ENCODE measurements at regions not wholly inside any gene's neighbourhood (a gene's known extent, or its start where the extent isn't known, plus 50 kb on each side); places are given as distances from the start of the nearest gene placed in this dataset.

GRCh38 chr2:116440104-116440653, 1374.3 kb upstream of the DDX18 start:
- no peak overlapping the region for H3K27ac ChIP-seq
- intact Hi-C loops (cut with DNase I; ENCODE audit: low total_unique reads) = no loop called here
- H3K36me3 ChIP-seq = no peaks in the 10 kb centered on the region
- TF ChIP-seq CTCF (IDR thresholded peaks at IDR 0.05) = no peak
- no peak for TF ChIP-seq POLR2A (IDR thresholded peaks at IDR 0.05)
- no peak for TF ChIP-seq POLR2AphosphoS5 (IDR thresholded peaks at IDR 0.05)
- H3K9me3 ChIP-seq = peaks cover 7 to 22% of the 10 kb centered on the region in 2 donors
- no peaks in the 10 kb centered on the region for H3K4me1 ChIP-seq
- no peak for DNase-seq (ENCODE audit: low spot score in 2 of 2)
- no peak overlapping the region for H3K4me3 ChIP-seq
- H3K27me3 ChIP-seq = no peaks in the 10 kb centered on the region

- no peaks in the 10 kb centered on the region for H3K36me3 ChIP-seq
- no peak for TF ChIP-seq POLR2A (IDR thresholded peaks at IDR 0.05)
- TF ChIP-seq POLR2AphosphoS5 (IDR thresholded peaks at IDR 0.05) = no peak
These were observed 1372.1 kb upstream of the DDX18 start for GRCh38 chr2:116442418-116442817.

GRCh38 chr2:116444256-116444872, 1370.1 kb upstream of the DDX18 start:
- DNase-seq (ENCODE audit: low spot score in 2 of 2) = no peak
- H3K27me3 ChIP-seq = no peaks in the 10 kb centered on the region
- H3K4me3 ChIP-seq = no peak overlapping the region
- no peak overlapping the region for H3K27ac ChIP-seq
- intact Hi-C loops (cut with DNase I; ENCODE audit: low total_unique reads) = no loop called here
- no peaks in the 10 kb centered on the region for H3K36me3 ChIP-seq
- H3K4me1 ChIP-seq = no peaks in the 10 kb centered on the region
- TF ChIP-seq CTCF (IDR thresholded peaks at IDR 0.05) (no peak), POLR2A (IDR thresholded peaks at IDR 0.05) (no peak), POLR2AphosphoS5 (IDR thresholded peaks at IDR 0.05) (no peak)
- H3K9me3 ChIP-seq = peaks cover 9 to 25% of the 10 kb centered on the region in 2 donors

More at GRCh38 chr2:116442418-116442817, 1372.1 kb upstream of the DDX18 start:
- intact Hi-C loops (cut with DNase I; ENCODE audit: low total_unique reads) = no loop called here
- Histone ChIP-seq H3K4me1 (no peaks in the 10 kb centered on the region), H3K4me3 (no peak overlapping the region), H3K27me3 (no peaks in the 10 kb centered on the region), H3K27ac (no peak overlapping the region), H3K9me3 (peaks cover 9 to 25% of the 10 kb centered on the region in 2 donors)
- DNase-seq (ENCODE audit: low spot score in 2 of 2) = no peak

- TF ChIP-seq CTCF (IDR thresholded peaks at IDR 0.05) (no peak), POLR2A (IDR thresholded peaks at IDR 0.05) (no peak), POLR2AphosphoS5 (IDR thresholded peaks at IDR 0.05) (no peak)
These were observed 1363.5 kb upstream of the DDX18 start for GRCh38 chr2:116450990-116451389.

GRCh38 chr2:116452651-116453050, 1361.8 kb upstream of the DDX18 start:
- TF ChIP-seq CTCF (IDR thresholded peaks at IDR 0.05) (no peak), POLR2AphosphoS5 (IDR thresholded peaks at IDR 0.05) (no peak), POLR2A (IDR thresholded peaks at IDR 0.05) (no peak)
- no peaks in the 10 kb centered on the region for H3K36me3 ChIP-seq
- no peak for DNase-seq (ENCODE audit: low spot score in 2 of 2)
- H3K27me3 ChIP-seq = no peaks in the 10 kb centered on the region
- intact Hi-C loops (cut with DNase I; ENCODE audit: low total_unique reads) = no loop called here
- H3K27ac ChIP-seq = no peak overlapping the region
- H3K4me3 ChIP-seq = no peak overlapping the region
- H3K9me3 ChIP-seq = peaks cover 6 to 11% of the 10 kb centered on the region in 2 donors
- H3K4me1 ChIP-seq = no peaks in the 10 kb centered on the region

More at GRCh38 chr2:116450990-116451389, 1363.5 kb upstream of the DDX18 start:
- DNase-seq (ENCODE audit: low spot score in 2 of 2) = no peak
- no peak overlapping the region for H3K27ac ChIP-seq
- intact Hi-C loops (cut with DNase I; ENCODE audit: low total_unique reads) = no loop called here
- no peaks in the 10 kb centered on the region for H3K27me3 ChIP-seq
- H3K4me1 ChIP-seq = no peaks in the 10 kb centered on the region
- H3K4me3 ChIP-seq = no peak overlapping the region
- no peaks in the 10 kb centered on the region for H3K36me3 ChIP-seq
- peaks cover 0 to 11% of the 10 kb centered on the region in 2 donors for H3K9me3 ChIP-seq

Measured in breast epithelium (tissue), 4 donors.